Upper lobe of right lung (tissue), 1 donor: ENCODE measurements at regions not wholly inside any gene's neighbourhood (a gene's known extent, or its start where the extent isn't known, plus 50 kb on each side); places are given as distances from the start of the nearest gene placed in this dataset.

Source experiments
- ATAC-seq: fragments of 200-7000 bp; cut with Tn5 transposase; one replicate; pipeline ENCODE4 v1.9.1; 2020; ENCODE audit warnings: mild to moderate bottlenecking, moderate library complexity
- DNase-seq: peaks from one replicate; pipeline ENCODE4 v3.0.0-alpha.2; 2020
- H3K27ac ChIP-seq: fragments of 200-600 bp; one replicate; pipeline ENCODE4 v1.8.0; 2022
- H3K27me3 ChIP-seq: fragments of 200-600 bp; one replicate; pipeline ENCODE4 v1.8.0; 2022; ENCODE audit warnings: mild to moderate bottlenecking
- H3K36me3 ChIP-seq: fragments of 200-600 bp; one replicate; pipeline ENCODE4 v1.8.0; 2022
- H3K4me1 ChIP-seq: fragments of 200-600 bp; one replicate; pipeline ENCODE4 v1.8.0; 2022
- H3K4me3 ChIP-seq: fragments of 200-600 bp; one replicate; pipeline ENCODE4 v1.8.0; 2022; ENCODE audit warnings: mild to moderate bottlenecking
- H3K9me3 ChIP-seq: fragments of 200-600 bp; one replicate; pipeline ENCODE4 v1.8.0; 2022
- intact Hi-C: fragments of 100-400 bp; cut with DNase I; formaldehyde crosslinking; loops from one replicate; pipeline ENCODE4 v1.11.0; 2022
- TF ChIP-seq, protein P1 (sequence below): fragments of 200-600 bp; IDR thresholded peaks from one replicate; pipeline ENCODE4 v1.8.0; 2022; ENCODE audit warnings: antibody characterized with exemption
- donor health status: DM: no; HTN: yes; CAD: no; lungs with severe emphysema.

DNA sequence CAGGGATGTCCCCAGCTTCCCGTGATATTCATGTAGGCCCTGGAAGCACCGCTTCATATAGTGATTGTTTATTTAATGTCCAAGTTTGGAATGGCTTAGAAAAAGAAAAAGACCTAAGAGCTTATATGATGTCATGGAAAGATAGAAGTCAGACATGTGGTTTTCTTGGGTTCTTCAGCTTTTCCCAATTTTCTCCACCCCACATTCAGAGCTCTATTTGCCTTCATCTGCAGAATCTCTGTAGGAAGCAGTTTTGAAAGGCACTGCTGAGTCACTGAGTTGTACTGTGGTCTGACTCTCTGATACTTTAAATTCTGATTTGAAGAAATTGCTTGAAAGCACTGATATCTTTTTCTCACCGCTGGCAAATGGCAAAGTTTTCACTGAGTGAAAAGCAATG is 120.6 kb upstream of the EDNRA start:
- Histone ChIP-seq H3K27ac (peak overlapping the region; percentile 73), H3K27me3 (no peaks in the 10 kb centered on the region), H3K9me3 (no peaks in the 10 kb centered on the region), H3K4me1 (peaks cover 27% of the 10 kb centered on the region), H3K4me3 (no peak overlapping the region), H3K36me3 (no peaks in the 10 kb centered on the region)
- no peak for ATAC-seq
- TF ChIP-seq, protein P1, sequence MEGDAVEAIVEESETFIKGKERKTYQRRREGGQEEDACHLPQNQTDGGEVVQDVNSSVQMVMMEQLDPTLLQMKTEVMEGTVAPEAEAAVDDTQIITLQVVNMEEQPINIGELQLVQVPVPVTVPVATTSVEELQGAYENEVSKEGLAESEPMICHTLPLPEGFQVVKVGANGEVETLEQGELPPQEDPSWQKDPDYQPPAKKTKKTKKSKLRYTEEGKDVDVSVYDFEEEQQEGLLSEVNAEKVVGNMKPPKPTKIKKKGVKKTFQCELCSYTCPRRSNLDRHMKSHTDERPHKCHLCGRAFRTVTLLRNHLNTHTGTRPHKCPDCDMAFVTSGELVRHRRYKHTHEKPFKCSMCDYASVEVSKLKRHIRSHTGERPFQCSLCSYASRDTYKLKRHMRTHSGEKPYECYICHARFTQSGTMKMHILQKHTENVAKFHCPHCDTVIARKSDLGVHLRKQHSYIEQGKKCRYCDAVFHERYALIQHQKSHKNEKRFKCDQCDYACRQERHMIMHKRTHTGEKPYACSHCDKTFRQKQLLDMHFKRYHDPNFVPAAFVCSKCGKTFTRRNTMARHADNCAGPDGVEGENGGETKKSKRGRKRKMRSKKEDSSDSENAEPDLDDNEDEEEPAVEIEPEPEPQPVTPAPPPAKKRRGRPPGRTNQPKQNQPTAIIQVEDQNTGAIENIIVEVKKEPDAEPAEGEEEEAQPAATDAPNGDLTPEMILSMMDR = no peak
- no peak for DNase-seq
- intact Hi-C loops = no loop called here

DNA sequence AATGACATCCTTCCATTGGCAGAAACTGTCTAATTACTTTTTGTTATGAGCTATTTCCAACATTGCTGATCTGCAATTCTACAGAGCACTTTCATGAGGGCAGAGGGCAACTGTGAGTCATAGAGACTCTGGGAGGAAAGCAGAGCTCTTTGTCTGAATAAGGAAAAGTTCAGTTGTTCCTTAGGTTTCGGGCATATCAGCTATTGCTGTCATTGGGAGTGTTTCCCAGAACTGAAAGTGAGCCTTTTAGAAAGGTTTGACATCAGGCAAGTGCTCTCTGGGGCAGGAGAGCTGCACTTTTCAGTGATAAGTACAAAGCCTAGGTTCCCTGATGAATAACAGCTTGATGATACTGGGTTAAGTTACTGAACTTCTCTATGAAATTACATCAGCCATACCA is 119.2 kb upstream of the EDNRA start:
- Histone ChIP-seq H3K36me3 (no peaks in the 10 kb centered on the region), H3K9me3 (no peaks in the 10 kb centered on the region), H3K27me3 (no peaks in the 10 kb centered on the region), H3K27ac (peak overlapping the region; percentile 73), H3K4me3 (no peak overlapping the region), H3K4me1 (peaks cover 27% of the 10 kb centered on the region)
- DNase-seq (no peak), ATAC-seq (peak; percentile 76)
- TF ChIP-seq, protein P1 = no peak
- intact Hi-C loops = no loop called here

DNA sequence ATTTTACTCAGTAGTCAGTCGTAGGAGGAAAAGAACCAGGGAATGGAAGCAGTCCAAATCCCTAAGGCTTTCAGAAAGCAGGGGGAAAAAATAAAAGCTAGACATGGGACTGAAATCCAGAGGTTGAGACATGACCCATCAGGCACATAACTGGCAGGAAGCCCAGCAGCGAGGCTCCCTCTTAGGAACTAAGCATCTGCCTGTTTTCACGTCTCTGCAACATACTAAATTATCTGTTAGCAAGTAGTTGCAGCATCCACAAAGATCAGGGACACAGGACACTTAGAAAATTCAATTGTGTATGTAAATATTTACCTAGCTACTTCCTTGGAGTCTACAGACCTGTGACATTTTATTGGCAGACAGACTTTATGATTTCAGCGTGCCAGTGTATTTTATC is 118.0 kb upstream of the EDNRA start:
- intact Hi-C loops = no loop called here
- Histone ChIP-seq H3K4me1 (peaks cover 27% of the 10 kb centered on the region), H3K4me3 (no peak overlapping the region), H3K9me3 (no peaks in the 10 kb centered on the region), H3K27ac (peak overlapping the region; percentile 73), H3K36me3 (no peaks in the 10 kb centered on the region), H3K27me3 (no peaks in the 10 kb centered on the region)
- no peak for DNase-seq
- ATAC-seq = peak; percentile 53
- TF ChIP-seq, protein P1 = no peak

DNA sequence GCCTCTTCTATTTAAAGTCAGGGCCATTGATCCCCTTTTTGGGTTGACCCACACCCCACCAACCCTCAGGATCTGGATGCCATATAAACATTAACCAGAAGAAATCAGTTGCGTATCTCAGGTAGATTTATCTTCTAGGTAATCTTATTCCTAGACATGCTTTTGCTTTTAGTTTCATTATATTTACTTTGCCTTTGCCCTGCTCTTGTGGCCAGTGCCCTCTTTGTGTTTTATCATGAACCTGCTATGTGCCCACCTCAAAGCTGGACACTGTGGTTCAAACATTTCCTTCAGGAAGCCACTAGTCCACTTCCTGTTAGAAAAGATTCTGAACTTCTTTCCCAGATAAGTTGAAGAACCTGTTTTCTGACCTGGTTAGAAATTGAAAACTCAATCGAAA is 117.4 kb upstream of the EDNRA start:
- TF ChIP-seq, protein P1 = no peak
- DNase-seq (no peak), ATAC-seq (no peak)
- no peak overlapping the region for H3K4me3 ChIP-seq
- no peaks in the 10 kb centered on the region for H3K27me3 ChIP-seq
- H3K9me3 ChIP-seq = no peaks in the 10 kb centered on the region
- H3K27ac ChIP-seq = peak overlapping the region; percentile 52
- peaks cover 27% of the 10 kb centered on the region for H3K4me1 ChIP-seq
- H3K36me3 ChIP-seq = no peaks in the 10 kb centered on the region
- intact Hi-C loops = no loop called here

DNA sequence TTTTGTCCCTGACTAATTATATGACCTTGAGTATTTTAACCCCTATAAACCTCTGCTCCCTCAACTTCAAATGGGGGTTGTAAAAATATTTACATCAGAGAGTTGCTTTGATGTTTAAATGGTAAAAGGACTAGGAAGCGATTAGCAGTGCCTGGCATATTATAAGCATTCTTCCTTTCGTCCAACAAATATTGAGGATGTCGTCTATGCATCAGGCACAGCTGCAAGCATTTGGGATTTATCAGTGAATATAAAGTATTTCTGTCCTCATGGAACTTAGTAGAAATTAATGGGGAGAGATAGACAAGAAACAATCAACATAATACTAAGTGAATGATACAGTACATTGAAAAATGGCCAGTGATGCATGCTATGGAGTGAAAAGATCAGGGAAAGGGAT is 115.5 kb upstream of the EDNRA start:
- H3K27ac ChIP-seq = no peak overlapping the region
- H3K36me3 ChIP-seq = no peaks in the 10 kb centered on the region
- ATAC-seq = no peak
- intact Hi-C loops = no loop called here
- H3K4me1 ChIP-seq = peaks cover 22% of the 10 kb centered on the region
- no peaks in the 10 kb centered on the region for H3K9me3 ChIP-seq
- TF ChIP-seq, protein P1 = no peak
- DNase-seq = no peak
- no peaks in the 10 kb centered on the region for H3K27me3 ChIP-seq
- no peak overlapping the region for H3K4me3 ChIP-seq

DNA sequence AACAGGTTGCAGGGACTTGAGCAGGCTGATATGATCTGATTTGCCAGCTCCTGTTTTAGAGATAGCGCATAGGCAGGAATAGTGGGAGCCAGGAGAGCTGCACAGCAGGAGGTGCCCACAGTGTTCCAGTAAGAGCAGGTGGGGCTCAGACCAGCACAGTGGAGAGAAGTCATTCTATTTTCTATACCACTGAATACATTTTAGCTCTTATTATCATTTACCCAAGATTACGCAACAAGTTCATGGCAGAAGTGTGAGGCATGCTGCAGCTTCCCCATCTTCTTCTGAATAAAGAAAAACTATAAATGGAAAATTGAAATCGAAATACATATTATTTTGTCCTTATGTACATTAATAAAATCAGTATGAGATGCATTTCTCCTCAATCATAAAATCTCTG is 114.7 kb upstream of the EDNRA start:
- ATAC-seq = no peak
- H3K4me1 ChIP-seq = peaks cover 17% of the 10 kb centered on the region
- no peaks in the 10 kb centered on the region for H3K27me3 ChIP-seq
- H3K4me3 ChIP-seq = no peak overlapping the region
- TF ChIP-seq, protein P1 = no peak
- no peak for DNase-seq
- intact Hi-C loops = no loop called here
- no peak overlapping the region for H3K27ac ChIP-seq
- no peaks in the 10 kb centered on the region for H3K9me3 ChIP-seq
- no peaks in the 10 kb centered on the region for H3K36me3 ChIP-seq
